ENCODE measurements at regions not wholly inside any gene's neighbourhood (a gene's known extent, or its start where the extent isn't known, plus 50 kb on each side); places are given as distances from the start of the nearest gene placed in this dataset.

GRCh38 chr1:62370594-62370993 is 51.4 kb upstream of the KANK4 start:
- Mint-ChIP-seq H3K4me1 (ENCODE audit: low read depth) (no peaks in the 10 kb centered on the region), H3K9me3 (no peaks in the 10 kb centered on the region), H3K27me3 (peaks cover 6% of the 10 kb centered on the region), H3K27ac (no peak overlapping the region), H3K36me3 (ENCODE audit: low read depth) (no peaks in the 10 kb centered on the region), H3K4me3 (no peak overlapping the region)
- Histone ChIP-seq H3K9me3 (ENCODE audit: control insufficient read depth in 1 of 2, insufficient read depth in 1 of 2, low read length in 2 of 2) (no peaks in the 10 kb centered on the region), H3K4me1 (ENCODE audit: insufficient read depth, low read length) (no peaks in the 10 kb centered on the region), H3K27ac (ENCODE audit: low read depth in 1 of 2, low read length in 2 of 2) (no peak overlapping the region), H3K27me3 (ENCODE audit: control insufficient read depth in 1 of 2, insufficient read depth in 2 of 2, low read length in 2 of 2) (no peaks in the 10 kb centered on the region), H3K36me3 (ENCODE audit: insufficient read depth, low read length) (no peaks in the 10 kb centered on the region), H3K4me3 (ENCODE audit: low read length) (no peak overlapping the region)
- CTCF ChIA-PET: no interaction called here
- DNase-seq: no peak
- POLR2A ChIA-PET: no interaction called here
- ATAC-seq (ENCODE audit: poor library complexity): no peak
- intact Hi-C loops (cut with DNase I, micrococcal nuclease): no loop called here
- TF ChIP-seq CTCF (IDR thresholded peaks at IDR 0.05): no peak

- no peak overlapping the region for H3K4me3 ChIP-seq (ENCODE audit: low read length)
- H3K9me3 ChIP-seq (ENCODE audit: control insufficient read depth in 1 of 2, insufficient read depth in 1 of 2, low read length in 2 of 2): no peaks in the 10 kb centered on the region
- Mint-ChIP-seq H3K9me3 (no peaks in the 10 kb centered on the region), H3K4me3 (no peak overlapping the region), H3K36me3 (ENCODE audit: low read depth) (no peaks in the 10 kb centered on the region), H3K4me1 (ENCODE audit: low read depth) (no peaks in the 10 kb centered on the region), H3K27ac (no peak overlapping the region), H3K27me3 (peaks cover 6% of the 10 kb centered on the region)
- DNase-seq: no peak
- POLR2A ChIA-PET: no interaction called here
- intact Hi-C loops (cut with DNase I, micrococcal nuclease): no loop called here
- ATAC-seq (ENCODE audit: poor library complexity): no peak
- no peak for TF ChIP-seq CTCF (IDR thresholded peaks at IDR 0.05)
- no peaks in the 10 kb centered on the region for H3K27me3 ChIP-seq (ENCODE audit: control insufficient read depth in 1 of 2, insufficient read depth in 2 of 2, low read length in 2 of 2)
- no peaks in the 10 kb centered on the region for H3K4me1 ChIP-seq (ENCODE audit: insufficient read depth, low read length)
- H3K36me3 ChIP-seq (ENCODE audit: insufficient read depth, low read length): no peaks in the 10 kb centered on the region
- no peak overlapping the region for H3K27ac ChIP-seq (ENCODE audit: low read depth in 1 of 2, low read length in 2 of 2)
- CTCF ChIA-PET: no interaction called here
These were observed 52.1 kb upstream of the KANK4 start for GRCh38 chr1:62371375-62371774.

DNA sequence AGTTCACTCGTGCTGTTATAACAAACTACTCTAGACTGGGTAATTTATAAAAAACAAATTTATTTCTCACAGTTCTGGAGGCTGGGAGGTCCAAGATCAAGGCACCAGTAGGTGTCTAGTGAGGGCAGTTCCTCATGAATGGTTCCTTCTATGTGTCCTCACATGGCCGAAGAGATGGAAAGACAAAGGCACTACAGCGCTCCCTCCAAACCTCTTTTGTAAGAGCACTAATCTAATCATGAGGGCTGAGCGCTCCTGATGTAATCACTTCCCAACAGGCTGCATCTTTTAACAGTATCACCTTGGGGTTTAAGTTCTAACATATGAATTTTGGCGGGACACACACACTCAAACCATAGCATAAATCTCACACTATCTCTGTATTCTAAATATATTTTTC is 54.0 kb upstream of the KANK4 start:
- Histone ChIP-seq H3K4me1 (ENCODE audit: insufficient read depth, low read length) (no peaks in the 10 kb centered on the region), H3K27ac (ENCODE audit: low read depth in 1 of 2, low read length in 2 of 2) (no peak overlapping the region), H3K4me3 (ENCODE audit: low read length) (no peak overlapping the region), H3K36me3 (ENCODE audit: insufficient read depth, low read length) (no peaks in the 10 kb centered on the region), H3K9me3 (ENCODE audit: control insufficient read depth in 1 of 2, insufficient read depth in 1 of 2, low read length in 2 of 2) (no peaks in the 10 kb centered on the region), H3K27me3 (ENCODE audit: control insufficient read depth in 1 of 2, insufficient read depth in 2 of 2, low read length in 2 of 2) (no peaks in the 10 kb centered on the region)
- CTCF ChIA-PET: no interaction called here
- H3K27ac Mint-ChIP-seq: no peak overlapping the region
- ATAC-seq (ENCODE audit: poor library complexity): no peak
- POLR2A ChIA-PET: no interaction called here
- no peaks in the 10 kb centered on the region for H3K36me3 Mint-ChIP-seq (ENCODE audit: low read depth)
- no peaks in the 10 kb centered on the region for H3K4me1 Mint-ChIP-seq (ENCODE audit: low read depth)
- DNase-seq: no peak
- intact Hi-C loops (cut with DNase I, micrococcal nuclease): no loop called here
- no peaks in the 10 kb centered on the region for H3K9me3 Mint-ChIP-seq
- H3K27me3 Mint-ChIP-seq: peaks cover 6% of the 10 kb centered on the region
- TF ChIP-seq CTCF (IDR thresholded peaks at IDR 0.05): no peak
- H3K4me3 Mint-ChIP-seq: no peak overlapping the region
